HG03520 (cell line): ENCODE measurements at regions not wholly inside any gene's neighbourhood (a gene's known extent, or its start where the extent isn't known, plus 50 kb on each side); places are given as distances from the start of the nearest gene placed in this dataset.
"Not testable (repeated sequence)": the region's sequence is repeated elsewhere in the genome, so short reads cannot be mapped to it uniquely, and the experiment has no call there.

Experiments
- ATAC-seq: cut with Tn5 transposase; IDR thresholded peaks from one replicate; pipeline ENCODE4 v1.9.1; 2021; ENCODE audit warnings: mild to moderate bottlenecking, moderate library complexity; ENCODE audit not compliant: unreplicated experiment

DNA sequence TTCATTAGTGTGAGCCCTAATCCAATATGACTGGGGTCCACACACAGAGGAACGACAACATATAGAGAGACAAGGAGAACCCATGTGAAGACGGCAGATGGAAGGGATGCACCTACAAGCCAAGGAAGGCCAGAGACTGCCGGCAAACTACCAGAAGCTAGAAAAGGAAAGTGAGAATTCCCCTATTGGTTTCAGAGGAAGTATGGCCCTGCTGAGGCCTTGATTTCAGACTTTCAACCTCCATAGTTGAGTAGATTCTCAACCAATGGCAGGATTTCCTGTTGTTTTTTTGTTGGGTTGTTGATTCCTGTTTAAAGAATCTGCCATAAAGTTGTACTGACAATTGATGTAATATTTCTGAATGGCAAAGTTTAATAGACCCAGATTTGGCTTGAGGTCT, 241.5 kb downstream of the SATB2 start:
- ATAC-seq = peak; percentile 74

- no peak for ATAC-seq
Observed at GRCh38 chr2:199207011-199207410, 250.7 kb downstream of the SATB2 start.

GRCh38 chr2:199206536-199206935, 251.2 kb downstream of the SATB2 start:
- no peak for ATAC-seq

- no peak for ATAC-seq
Observed at GRCh38 chr2:199202964-199203363, 254.8 kb downstream of the SATB2 start.

DNA sequence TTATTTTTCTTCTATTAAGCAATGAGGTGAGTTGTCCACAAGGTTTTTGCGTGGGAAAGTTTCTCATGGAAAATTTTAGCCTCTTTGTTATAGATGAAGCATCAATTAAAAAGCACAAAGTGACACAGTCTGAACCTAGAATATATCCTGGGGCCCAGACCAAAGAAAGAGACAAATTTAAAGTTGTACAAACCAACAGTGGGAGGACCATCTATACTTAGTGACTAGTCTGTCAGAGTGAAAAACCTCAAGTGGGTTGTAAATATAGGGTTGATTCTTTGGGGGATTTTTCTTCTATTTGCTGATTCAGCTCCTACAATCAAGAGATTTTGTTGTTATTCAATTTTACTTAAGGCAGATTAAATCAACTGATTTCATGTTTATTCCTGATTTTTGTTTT, 256.2 kb downstream of the SATB2 start:
- ATAC-seq = no peak

DNA sequence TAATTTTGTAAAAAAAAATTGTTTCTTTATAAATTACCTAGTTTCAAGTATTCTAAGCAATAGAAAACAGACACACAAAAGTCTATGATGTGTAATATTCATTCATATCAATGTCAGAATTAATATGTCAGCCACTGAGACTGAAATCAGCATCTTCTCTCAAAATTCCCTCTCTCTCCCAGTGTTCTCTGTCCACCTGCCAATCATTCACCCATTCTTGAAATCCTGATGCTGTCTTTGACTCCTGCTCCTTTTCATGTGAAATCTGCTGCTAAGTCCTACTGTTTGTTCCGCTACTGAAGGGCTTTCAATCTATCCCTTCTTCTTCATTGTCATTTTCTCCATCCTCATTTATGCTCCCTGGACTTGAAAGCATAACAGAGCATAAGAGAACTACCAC, 257.9 kb downstream of the SATB2 start:
- ATAC-seq = no peak

- no peak for ATAC-seq
Observed at GRCh38 chr2:199197448-199197847, 260.3 kb downstream of the SATB2 start.

DNA sequence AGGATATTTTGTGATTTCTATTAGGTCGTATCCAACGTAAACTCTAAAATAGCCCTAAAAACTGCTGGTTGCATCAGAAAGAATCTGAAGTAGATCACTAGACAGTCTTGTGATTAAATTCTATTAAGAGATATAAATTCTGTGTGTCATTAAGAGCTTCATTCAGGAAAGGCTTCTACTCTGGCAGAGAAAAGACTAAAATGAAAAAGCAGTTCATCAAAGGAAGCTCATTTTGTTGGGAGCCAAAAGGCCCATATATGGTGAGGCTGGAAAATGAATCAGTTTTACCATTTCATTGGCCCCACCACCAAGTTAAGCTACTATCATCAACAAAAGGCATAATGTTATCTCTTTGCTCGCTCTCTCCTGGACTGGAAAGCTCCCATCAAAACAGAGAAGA, 261.1 kb downstream of the SATB2 start:
- no peak for ATAC-seq

DNA sequence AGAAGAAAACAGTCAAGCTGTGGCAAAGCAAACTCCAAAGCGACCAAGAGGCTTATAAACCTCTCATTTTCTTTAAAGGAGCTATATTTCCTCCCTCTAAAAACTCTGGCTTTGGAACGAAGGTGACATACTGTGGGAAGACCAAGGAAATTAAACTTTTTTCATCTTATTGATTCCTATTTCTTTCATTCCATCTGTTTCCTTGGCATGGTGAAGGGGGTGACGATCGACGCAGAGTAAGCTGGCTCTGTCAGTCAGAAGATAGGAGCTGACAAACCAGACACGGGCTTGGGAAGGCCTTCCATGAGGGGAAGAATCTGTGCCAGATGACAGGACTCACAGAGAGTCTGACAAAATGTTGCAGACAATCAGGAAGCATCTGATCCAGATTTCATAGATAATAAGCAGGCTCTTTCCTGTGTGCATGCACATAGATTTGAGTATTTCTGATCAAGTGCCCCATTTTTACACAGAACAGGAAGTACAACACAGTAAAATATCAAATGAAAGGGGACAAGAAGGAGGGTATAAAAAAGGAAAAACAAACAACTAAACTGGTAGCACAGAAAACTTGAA, 261.7 kb downstream of the SATB2 start:
- no peak for ATAC-seq

DNA sequence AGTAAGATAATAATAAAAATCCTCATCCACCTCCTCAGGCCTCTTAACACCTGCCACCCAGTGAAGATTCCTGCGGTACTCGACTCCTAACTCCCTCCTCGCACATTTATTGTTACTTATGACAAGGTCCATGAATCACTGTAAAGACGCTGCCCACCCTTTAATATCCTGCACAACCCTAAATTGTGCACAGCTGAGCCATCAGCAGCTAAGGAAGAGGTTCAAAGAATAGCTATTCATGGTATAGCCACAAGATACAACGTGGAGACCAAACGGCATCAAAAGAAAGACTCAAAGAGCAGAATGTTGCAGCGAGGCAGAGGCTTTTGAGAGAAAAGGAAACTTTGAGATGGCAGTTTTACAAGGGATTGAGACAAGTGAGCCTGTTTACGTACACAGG, 266.3 kb downstream of the SATB2 start:
- no peak for ATAC-seq

- ATAC-seq = no peak
Observed at GRCh38 chr2:199189229-199189628, 268.5 kb downstream of the SATB2 start.

GRCh38 chr2:199186301-199186751, 271.4 kb downstream of the SATB2 start:
- no peak for ATAC-seq

DNA sequence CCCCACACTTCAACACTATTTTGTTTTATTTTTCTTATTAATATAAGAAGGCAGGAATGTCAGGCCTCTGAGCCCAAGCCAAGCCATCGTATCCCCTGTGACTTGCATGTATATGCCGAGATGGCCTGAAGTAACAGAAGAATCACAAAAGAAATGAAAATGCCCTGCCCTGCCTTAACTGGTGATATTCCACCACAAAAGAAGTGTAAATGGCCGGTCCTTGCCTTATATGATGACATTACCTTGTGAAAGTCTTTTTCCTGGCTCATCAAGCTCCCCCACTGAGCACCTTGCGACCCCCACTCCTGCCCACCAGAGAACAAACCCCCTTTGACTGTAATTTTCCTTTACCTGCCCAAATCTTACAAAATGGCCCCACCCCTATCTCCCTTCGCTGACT, 272.6 kb downstream of the SATB2 start:
- ATAC-seq = not testable (repeated sequence)

GRCh38 chr2:199163613-199164458, 293.9 kb downstream of the SATB2 start:
- ATAC-seq = no peak

DNA sequence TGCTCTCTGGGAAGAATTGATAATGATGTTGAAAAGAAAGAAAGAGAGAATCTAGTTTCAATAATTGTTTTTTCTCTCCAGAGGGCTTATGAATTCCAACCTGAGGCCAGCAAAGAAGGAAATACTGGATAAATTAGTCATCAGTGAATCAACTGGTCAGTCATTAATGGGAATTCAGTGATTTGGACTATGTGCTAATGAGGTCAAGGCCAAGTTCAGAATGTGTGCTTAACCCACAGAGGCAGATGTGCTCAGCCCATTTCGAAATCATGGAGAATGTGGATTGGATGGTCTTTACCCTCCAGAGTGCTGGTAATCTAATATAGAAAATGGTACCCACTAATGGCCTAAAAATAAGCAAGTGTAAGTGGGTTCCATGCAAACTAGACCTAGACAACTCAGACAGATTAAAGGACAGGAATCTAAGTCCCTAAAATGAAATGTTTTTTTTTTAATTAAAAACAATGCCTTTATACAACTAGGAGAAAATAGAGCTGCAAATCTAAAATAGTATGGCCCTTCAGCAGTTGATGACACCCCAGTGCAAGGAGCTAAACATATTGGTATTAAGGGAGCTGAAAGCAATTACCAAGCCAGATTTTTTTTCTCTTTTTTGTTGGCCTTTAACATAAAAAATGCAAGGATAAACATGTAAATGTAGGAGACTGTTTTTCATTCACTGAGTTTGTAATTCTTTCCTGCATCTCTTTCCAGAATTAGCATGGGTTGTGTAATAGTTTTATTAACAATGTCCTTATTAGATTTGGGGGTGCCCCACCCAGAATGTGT, 296.9 kb downstream of the SATB2 start:
- no peak for ATAC-seq

DNA sequence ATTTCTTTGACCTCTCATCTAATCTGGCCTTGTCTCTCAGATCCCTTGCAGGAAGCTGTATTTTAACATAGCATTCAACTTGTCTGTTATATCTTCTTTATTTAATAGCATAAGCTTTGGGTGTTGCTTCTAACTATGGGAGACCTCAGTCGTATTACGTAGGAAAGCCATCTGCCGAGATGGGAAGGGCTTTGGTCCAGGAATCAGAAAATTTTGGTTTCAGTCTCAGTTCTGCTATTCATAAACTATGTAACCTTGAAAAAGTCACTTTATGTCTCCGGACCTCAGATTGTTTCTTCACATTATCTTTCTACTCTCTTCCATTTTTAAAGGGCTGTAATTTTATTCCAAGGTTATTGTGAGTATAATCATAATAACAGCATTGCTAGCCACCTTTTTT, 297.7 kb downstream of the SATB2 start:
- no peak for ATAC-seq

DNA sequence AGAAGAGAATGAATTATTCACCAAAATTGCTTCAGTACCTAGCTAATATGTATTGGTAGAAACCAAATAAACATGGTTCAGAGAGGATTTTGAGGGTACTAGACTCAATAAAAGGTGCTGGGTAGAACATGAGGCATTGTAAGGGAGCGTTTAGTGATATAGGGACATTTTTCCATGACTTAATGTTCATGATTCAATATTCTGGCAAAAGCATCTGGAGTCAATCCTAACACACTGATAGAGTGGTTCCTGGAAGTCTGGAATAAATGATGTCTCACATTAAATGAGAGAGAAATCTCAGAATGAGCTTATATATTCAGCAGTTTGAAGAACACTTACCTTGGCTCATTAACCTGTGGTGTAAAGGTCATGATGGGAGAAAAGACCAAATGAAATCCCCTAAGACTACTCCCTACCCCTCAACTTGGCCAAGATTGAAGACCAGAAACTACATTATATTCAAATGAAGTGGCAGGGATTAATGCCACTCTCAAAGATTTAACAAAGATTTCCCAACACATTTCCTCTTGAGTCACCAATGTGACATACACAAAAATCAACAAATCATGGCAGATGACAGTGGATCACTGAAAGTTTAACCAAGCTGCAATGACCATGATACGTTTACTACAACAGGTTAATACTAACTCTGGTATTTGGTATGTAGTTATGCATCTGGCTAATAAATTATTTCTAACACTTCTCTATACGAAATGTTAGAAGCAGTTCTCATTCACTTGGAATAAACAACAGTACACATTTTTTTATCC, 309.5 kb downstream of the SATB2 start:
- no peak for ATAC-seq

GRCh38 chr2:199147216-199147615, 310.5 kb downstream of the SATB2 start:
- no peak for ATAC-seq

GRCh38 chr2:199144546-199144945, 313.2 kb downstream of the SATB2 start:
- no peak for ATAC-seq

DNA sequence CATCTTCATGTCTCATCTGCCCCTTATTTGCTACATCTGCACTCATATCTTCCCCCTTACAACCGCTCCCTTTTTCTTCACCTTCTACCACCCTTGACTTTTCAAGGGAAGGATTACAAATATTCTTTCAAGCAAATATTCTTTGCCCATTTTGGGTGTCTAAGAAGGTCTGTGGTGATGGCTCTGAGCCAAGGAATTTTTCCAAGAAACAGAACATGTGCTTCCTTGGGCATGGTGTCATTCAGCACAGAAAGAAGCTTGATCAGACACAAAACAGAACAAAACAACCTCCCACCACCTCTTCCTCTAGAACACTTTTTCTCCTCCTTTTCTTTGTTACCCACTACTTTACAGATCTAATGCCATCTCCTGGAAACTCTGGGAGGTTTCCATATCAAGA, 313.7 kb downstream of the SATB2 start:
- no peak for ATAC-seq

DNA sequence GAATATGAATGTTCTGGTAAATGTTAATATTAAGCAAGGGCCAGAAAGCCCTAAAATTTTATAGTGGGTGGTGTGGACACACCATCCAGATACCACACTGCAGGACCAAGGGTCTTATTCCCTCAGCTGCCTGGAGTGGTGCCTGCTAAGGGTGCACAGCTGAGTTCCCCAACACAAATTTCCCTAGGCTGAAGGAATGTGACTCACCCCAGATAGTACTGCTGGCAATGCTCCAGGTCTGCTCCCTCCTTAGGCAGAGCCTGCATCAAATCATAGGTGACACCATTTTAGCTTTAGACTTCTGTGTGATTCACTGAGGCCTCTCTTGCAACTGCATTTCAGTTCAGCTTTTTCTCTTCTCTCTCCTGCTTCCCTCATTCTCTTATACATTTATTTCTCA, 321.1 kb downstream of the SATB2 start:
- no peak for ATAC-seq
